ENCODE measurements at regions not wholly inside any gene's neighbourhood (a gene's known extent, or its start where the extent isn't known, plus 50 kb on each side); places are given as distances from the start of the nearest gene placed in this dataset.
"Not testable (repeated sequence)": the region's sequence is repeated elsewhere in the genome, so short reads cannot be mapped to it uniquely, and the experiment has no call there.

DNA sequence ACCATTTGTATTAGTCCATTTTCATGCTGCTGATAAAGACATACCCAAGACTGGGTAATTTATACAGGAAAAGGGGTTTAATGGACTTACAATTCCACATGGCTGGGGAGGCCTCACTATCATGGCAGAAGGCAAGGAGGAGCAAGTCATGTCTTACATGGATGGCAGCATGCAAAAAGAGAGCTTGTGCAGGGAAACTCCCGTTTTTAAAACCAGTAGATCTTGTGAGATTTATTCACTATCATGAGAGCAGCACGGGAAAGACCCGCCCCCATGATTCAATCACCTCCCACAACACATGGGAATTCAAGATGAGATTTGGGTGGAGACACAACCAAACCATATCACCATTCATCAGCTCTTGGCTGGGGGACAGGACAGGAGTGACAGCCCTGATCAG lies 189.0 kb downstream of the UACA start:
- not testable (repeated sequence) for TF ChIP-seq CTCF (IDR thresholded peaks at IDR 0.05; ENCODE audit: poor library complexity, severe bottlenecking); EZH2 (IDR thresholded peaks at IDR 0.05; ENCODE audit: borderline replicate concordance, insufficient read depth, low read length, poor library complexity, severe bottlenecking); EP300 (conservative IDR thresholded peaks at IDR 0.05; ENCODE audit: poor library complexity, severe bottlenecking); RAD21 (conservative IDR thresholded peaks at IDR 0.05); SMC3 (conservative IDR thresholded peaks at IDR 0.05; ENCODE audit: poor library complexity)

Measured in neural cell (in vitro differentiated cells).